Hepatocyte (in vitro differentiated cells): ENCODE measurements at regions not wholly inside any gene's neighbourhood (a gene's known extent, or its start where the extent isn't known, plus 50 kb on each side); places are given as distances from the start of the nearest gene placed in this dataset.

ENCODE experiments used
- DNase-seq: peaks from one replicate; pipeline ENCODE4 v3.0.0-alpha.2; 2016; ENCODE audit warnings: low spot score
- H2AFZ ChIP-seq: fragments of 200-600 bp; sonication (generic); 2 replicates; pipeline ENCODE4 v1.6.0; 2016; ENCODE audit warnings: antibody characterized with exemption, mild to moderate bottlenecking
- H3K27ac ChIP-seq: fragments of 200-600 bp; sonication (generic); 2 replicates; pipeline ENCODE4 v1.5.1; 2016; ENCODE audit warnings: mild to moderate bottlenecking
- H3K27me3 ChIP-seq: fragments of 200-600 bp; sonication (generic); 2 replicates; pipeline ENCODE4 v1.6.1; 2016
- H3K36me3 ChIP-seq: fragments of 200-600 bp; sonication (generic); replicated peaks from 2 replicates; pipeline ENCODE4 v1.5.1; 2016; ENCODE audit warnings: low read depth; ENCODE audit not compliant: insufficient read depth
- H3K4me1 ChIP-seq: fragments of 200-600 bp; sonication (generic); 2 replicates; pipeline ENCODE4 v1.5.1; 2016; ENCODE audit warnings: mild to moderate bottlenecking, moderate library complexity; ENCODE audit not compliant: insufficient read depth
- H3K4me2 ChIP-seq: fragments of 200-600 bp; sonication (generic); 2 replicates; pipeline ENCODE4 v1.6.0; 2016
- H3K4me3 ChIP-seq: fragments of 200-600 bp; sonication (generic); 2 replicates; pipeline ENCODE4 v1.5.1; 2016; ENCODE audit warnings: mild to moderate bottlenecking
- H3K79me2 ChIP-seq: fragments of 200-600 bp; sonication (generic); 2 replicates; pipeline ENCODE4 v1.6.0; 2017; ENCODE audit warnings: mild to moderate bottlenecking
- H3K9me2 ChIP-seq: fragments of 200-600 bp; sonication (generic); replicated peaks from 2 replicates; pipeline ENCODE4 v1.6.0; 2017; ENCODE audit warnings: mild to moderate bottlenecking; ENCODE audit not compliant: insufficient read depth
- H3K9me3 ChIP-seq: fragments of 200-600 bp; sonication (generic); 2 replicates; pipeline ENCODE4 v1.5.1; 2016; ENCODE audit warnings: low read depth, mild to moderate bottlenecking
- H4K20me1 ChIP-seq: fragments of 200-600 bp; sonication (generic); 2 replicates; pipeline ENCODE4 v1.6.0; 2016; ENCODE audit warnings: mild to moderate bottlenecking; ENCODE audit not compliant: insufficient read depth, poor library complexity, severe bottlenecking
- CTCF ChIP-seq: fragments of 200-600 bp; sonication (generic); IDR thresholded peaks from 2 replicates; pipeline ENCODE4 v1.5.1; 2016; ENCODE audit warnings: antibody characterized with exemption, mild to moderate bottlenecking; ENCODE audit not compliant: poor library complexity
- EZH2 ChIP-seq: fragments of 200-600 bp; sonication (generic); IDR thresholded peaks from 2 replicates; pipeline ENCODE4 v1.6.1; 2016; ENCODE audit warnings: antibody characterized with exemption, mild to moderate bottlenecking, borderline replicate concordance
- EZH2phosphoT487 ChIP-seq: fragments of 200-600 bp; sonication (generic); IDR thresholded peaks from one replicate; pipeline ENCODE4 v1.6.1; 2018; ENCODE audit warnings: antibody characterized with exemption, mild to moderate bottlenecking, low read depth, moderate library complexity; ENCODE audit not compliant: unreplicated experiment, severe bottlenecking
- WGBS: methylation state at CpG from one replicate; pipeline ENCODE4 v1.1.6; 2016; ENCODE audit warnings: low lambda C conversion rate; ENCODE audit errors: missing lambda C conversion rate; 5-methylcytosine and 5-hydroxymethylcytosine counted together

- H3K4me2 ChIP-seq, result no peak overlapping the region
- no peak overlapping the region for H2AFZ ChIP-seq
- no peak for TF ChIP-seq CTCF
- TF ChIP-seq EZH2phosphoT487, result no peak
- no peak for TF ChIP-seq EZH2
- no peaks in the 10 kb centered on the region for H3K79me2 ChIP-seq
- no peaks in the 10 kb centered on the region for H3K9me3 ChIP-seq
- no peaks in the 10 kb centered on the region for H3K27me3 ChIP-seq
- 93% methylated on average over 2 of the region's 2 CpGs for WGBS
- H3K4me3 ChIP-seq, result no peak overlapping the region
- DNase-seq, result no peak
- no peak overlapping the region for H3K27ac ChIP-seq
- peaks cover 3% of the 10 kb centered on the region for H3K4me1 ChIP-seq
- no peaks in the 10 kb centered on the region for H3K36me3 ChIP-seq
- no peaks in the 10 kb centered on the region for H4K20me1 ChIP-seq
- H3K9me2 ChIP-seq, result no peaks in the 10 kb centered on the region
Measured at GRCh38 chr1:178645808-178646200, 79.2 kb upstream of the RALGPS2 start.

GRCh38 chr1:178646821-178647220, 78.2 kb upstream of the RALGPS2 start:
- Histone ChIP-seq H3K4me2 (no peak overlapping the region), H3K9me3 (no peaks in the 10 kb centered on the region), H3K36me3 (no peaks in the 10 kb centered on the region), H4K20me1 (no peaks in the 10 kb centered on the region), H2AFZ (no peak overlapping the region), H3K27ac (no peak overlapping the region), H3K9me2 (no peaks in the 10 kb centered on the region), H3K4me1 (peaks cover 9% of the 10 kb centered on the region), H3K79me2 (no peaks in the 10 kb centered on the region), H3K4me3 (no peak overlapping the region), H3K27me3 (no peaks in the 10 kb centered on the region)
- TF ChIP-seq EZH2phosphoT487 (no peak), CTCF (no peak), EZH2 (no peak)
- no peak for DNase-seq
- WGBS, result 82% methylated on average over 5 of the region's 5 CpGs

- TF ChIP-seq CTCF (no peak), EZH2phosphoT487 (no peak), EZH2 (no peak)
- no peaks in the 10 kb centered on the region for H4K20me1 ChIP-seq
- H3K79me2 ChIP-seq, result no peaks in the 10 kb centered on the region
- no peak overlapping the region for H2AFZ ChIP-seq
- H3K27me3 ChIP-seq, result no peaks in the 10 kb centered on the region
- 94% methylated on average over 11 of the region's 11 CpGs for WGBS
- no peak overlapping the region for H3K27ac ChIP-seq
- no peak overlapping the region for H3K4me2 ChIP-seq
- no peak overlapping the region for H3K4me3 ChIP-seq
- peaks cover 18% of the 10 kb centered on the region for H3K4me1 ChIP-seq
- H3K9me3 ChIP-seq, result no peaks in the 10 kb centered on the region
- DNase-seq, result no peak
- no peaks in the 10 kb centered on the region for H3K9me2 ChIP-seq
- no peaks in the 10 kb centered on the region for H3K36me3 ChIP-seq
Measured at GRCh38 chr1:178648151-178648550, 76.9 kb upstream of the RALGPS2 start.
